Right ventricle myocardium superior (tissue), 1 donor: ENCODE measurements at regions not wholly inside any gene's neighbourhood (a gene's known extent, or its start where the extent isn't known, plus 50 kb on each side); places are given as distances from the start of the nearest gene placed in this dataset.
"Not testable (repeated sequence)": the region's sequence is repeated elsewhere in the genome, so short reads cannot be mapped to it uniquely, and the experiment has no call there.

ENCODE experiments used
- ATAC-seq: fragments of 200-7000 bp; cut with Tn5 transposase; one replicate; pipeline ENCODE4 v1.9.1; 2020; ENCODE audit warnings: mild to moderate bottlenecking; ENCODE audit not compliant: poor library complexity
- DNase-seq: peaks from one replicate; pipeline ENCODE4 v3.0.0-alpha.2; 2020
- intact Hi-C: fragments of 100-400 bp; cut with DNase I; formaldehyde crosslinking; loops from one replicate; pipeline ENCODE4 v1.11.2; 2022
- donor health status: DM: no; HTN: yes; CAD: no; lungs with severe emphysema.

DNA sequence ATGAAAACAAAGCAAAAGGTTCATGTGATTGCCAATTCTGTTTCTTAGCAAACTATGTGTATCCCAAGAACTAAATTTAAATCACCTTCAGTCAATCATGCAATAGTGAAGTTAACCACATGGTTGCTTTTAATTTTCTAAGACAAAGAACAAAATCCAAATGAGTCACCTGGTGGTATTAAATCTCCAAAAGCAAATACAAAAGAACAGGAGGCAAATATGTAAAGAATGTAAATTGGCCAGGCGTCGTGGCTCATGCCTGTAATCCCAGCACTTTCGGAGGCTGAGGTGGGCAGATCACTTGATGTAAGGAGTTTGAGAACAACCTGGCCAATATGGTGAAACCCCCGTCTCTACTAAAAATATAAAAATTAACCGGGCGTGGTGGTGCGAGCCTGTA lies 54.2 kb upstream of the PIK3R4 start:
- intact Hi-C loops = no loop called here
- DNase-seq (no peak), ATAC-seq (no peak)

- DNase-seq (no peak), ATAC-seq (no peak)
- intact Hi-C loops = no loop called here
Observed at GRCh38 chr3:130801473-130801872, 54.8 kb upstream of the PIK3R4 start.

DNA sequence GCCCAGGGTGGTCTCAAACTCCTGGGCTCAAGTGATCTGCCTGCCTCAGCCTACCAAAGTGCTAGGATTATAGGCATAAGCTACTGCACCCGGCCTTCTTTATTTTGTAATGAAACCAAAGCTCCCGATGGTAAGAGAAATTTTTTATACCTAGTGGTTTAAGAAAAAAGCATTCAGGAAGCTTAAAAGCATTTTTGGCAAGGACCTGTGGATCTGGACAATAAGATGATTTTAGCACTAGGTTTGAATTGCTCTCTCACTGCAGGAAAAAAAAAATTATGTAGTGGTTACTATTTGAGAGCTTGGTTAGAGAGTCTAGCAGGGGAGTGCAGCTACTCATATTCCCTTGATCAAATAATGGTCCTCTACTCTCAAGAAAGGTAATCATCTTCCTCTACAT lies 64.9 kb upstream of the PIK3R4 start:
- DNase-seq = no peak
- no peak for ATAC-seq
- intact Hi-C loops = no loop called here

- DNase-seq (no peak), ATAC-seq (no peak)
- intact Hi-C loops = no loop called here
Observed at GRCh38 chr3:130814691-130815472, 68.3 kb upstream of the PIK3R4 start.

DNA sequence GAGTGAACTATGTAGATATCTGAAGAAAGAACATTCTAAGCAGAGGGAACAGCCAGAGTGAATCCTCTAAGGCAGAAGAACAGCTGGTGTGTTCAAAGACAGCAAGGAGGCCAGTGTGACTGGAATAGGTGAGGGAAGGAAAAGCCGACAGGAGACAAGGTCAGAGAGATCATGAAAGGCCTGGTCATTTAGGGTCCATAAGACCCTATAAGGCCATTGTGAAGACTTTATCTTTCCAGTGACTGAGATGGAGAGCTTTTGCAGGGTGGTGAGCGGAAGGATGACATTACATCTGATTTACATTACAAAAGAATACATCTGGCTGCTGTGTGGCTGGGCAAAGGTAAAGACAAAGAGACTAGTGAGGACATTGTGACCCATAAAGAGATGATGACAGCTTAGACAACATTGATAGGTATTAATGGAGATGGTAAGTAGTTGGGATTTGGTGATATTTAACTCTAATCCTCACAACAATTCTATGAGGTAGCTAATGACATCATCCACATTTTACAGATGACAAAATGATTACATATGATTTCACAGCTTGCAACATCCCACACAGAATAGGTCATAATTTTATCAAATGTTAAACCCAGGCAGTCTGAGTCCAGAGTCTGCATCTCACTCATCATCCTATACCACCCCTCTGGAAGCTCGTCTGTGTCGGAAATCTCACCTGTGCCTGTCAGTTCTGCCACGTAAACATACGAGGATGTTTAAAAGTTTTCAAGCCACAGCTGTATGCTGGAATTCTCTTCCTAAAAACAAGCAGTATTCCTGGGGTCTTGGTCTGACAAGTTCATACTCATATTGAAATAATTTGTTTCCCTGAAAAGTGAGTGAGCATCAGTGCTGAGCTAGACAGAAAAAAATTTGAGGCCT lies 70.2 kb upstream of the PIK3R4 start:
- ATAC-seq (no peak), DNase-seq (no peak)
- intact Hi-C loops = no loop called here

DNA sequence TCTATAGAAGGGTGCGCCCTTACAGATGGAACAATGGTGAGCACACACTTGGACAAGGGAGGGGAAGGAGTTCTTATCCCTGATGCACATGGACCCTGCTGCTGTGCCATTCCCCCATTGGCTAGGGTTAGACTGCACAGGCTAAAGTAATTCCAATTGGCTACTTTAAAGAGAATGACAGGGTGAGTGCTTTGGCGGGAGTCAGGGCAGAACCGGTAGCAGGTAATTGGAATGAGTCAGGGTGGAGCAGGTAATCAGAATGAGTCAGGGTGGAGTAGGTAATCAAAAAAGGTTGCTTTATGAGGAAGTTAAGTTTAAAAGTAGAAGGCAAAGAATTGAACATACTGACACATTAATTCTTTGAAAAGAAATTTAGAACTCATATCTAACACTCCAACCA lies 71.4 kb upstream of the PIK3R4 start:
- ATAC-seq, DNase-seq, intact Hi-C loops: not testable (repeated sequence)

- intact Hi-C loops = no loop called here
- ATAC-seq = no peak
- DNase-seq = no peak
Observed at GRCh38 chr3:130820976-130821375, 72.9 kb upstream of the ATP2C1 start.

DNA sequence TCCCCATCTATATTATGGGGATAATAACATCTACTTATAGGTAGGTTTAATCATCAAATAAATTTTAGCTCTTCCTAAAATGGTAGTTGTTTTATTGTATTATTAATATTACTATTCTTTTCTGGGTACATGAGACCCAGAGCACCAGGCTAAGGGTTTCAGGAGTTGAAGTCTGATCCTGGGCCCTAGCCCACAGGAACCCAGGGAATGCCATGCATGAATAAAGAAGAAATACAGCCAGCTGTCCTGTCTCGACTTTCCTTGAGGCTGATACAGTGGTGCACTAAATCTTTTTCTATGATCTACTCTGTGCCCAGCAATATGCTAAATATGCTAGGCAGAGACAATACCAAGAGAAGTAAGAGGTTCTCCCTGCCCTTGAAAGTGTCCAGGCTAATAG lies 72.1 kb upstream of the ATP2C1 start:
- DNase-seq (no peak), ATAC-seq (no peak)
- intact Hi-C loops = no loop called here

DNA sequence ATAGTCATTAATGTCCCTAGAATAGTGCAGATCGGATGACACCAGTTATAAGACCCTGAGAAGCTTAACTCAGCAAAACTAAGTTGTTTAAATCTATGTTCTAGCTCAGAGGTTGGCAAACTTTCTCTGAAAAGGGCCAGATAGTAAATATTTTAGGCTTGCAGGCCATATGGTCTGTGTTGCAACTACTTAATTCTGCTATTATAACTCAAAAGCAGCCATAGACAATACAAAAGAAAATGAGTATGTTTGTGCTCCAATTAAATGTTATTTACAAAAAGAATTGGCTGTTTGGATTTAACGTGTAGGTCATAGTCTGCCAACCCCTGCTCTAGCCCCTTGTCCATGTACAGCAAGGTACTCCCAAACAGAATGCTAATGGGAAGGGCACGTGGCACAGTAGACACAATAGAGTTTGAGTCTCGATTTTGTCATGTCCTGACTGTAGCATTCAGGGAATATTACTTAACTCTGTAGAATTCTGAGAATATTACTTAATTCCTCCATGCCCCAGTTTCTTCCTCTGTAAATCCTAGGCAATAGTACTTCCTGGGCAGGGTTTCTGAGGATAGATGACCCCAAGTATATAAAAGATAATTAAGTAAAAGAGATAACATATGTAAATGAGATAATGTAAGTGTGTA lies 70.5 kb upstream of the ATP2C1 start:
- intact Hi-C loops = no loop called here
- DNase-seq = no peak
- no peak for ATAC-seq

DNA sequence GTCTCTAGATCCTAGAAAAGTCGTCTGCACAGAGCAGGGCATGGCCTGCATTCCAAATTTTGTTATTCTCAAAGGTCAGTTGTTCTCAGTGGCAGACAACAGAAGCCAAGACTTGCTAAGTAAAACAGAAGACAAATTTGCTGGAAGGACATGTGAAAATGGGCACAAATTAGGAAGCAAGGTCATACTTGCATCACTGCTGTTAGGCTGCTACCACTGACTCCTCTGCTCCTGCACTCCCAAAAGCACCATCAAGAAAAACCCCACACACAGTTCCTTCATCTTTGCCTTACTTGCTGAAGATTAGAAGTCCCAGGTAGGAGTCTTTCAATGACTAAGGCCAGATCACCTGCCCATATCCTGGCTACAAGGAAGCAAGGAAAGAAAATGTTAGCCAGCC lies 69.9 kb upstream of the ATP2C1 start:
- intact Hi-C loops = no loop called here
- DNase-seq = no peak
- no peak for ATAC-seq

DNA sequence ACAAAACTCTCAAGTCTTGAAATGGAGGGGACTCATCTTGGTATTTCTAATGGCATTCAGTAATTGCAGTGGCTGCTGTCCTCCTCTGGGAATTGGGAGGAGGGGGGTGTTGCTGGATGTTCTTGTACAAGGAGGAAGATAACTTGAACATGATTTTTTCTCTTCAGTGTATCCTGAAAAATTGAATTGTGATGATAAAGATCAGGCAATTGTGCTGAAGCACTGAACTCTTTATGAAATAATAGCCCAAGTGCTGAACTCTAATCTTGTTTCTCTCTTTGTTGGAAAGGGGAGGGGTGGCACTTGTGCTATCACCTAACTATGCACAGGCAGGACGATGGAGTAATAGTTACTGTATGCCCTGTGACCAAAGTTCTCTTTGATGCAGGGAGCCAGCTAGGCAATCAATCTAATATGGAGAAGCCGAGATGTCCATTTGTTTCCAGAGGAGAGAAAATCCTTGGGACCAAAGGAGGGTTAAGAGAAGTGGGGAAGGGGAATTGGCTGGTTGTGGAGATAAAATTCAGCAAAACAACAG lies 68.1 kb upstream of the ATP2C1 start:
- intact Hi-C loops = no loop called here
- no peak for ATAC-seq
- DNase-seq = no peak

GRCh38 chr3:130826516-130827182 lies 67.2 kb upstream of the ATP2C1 start:
- ATAC-seq (no peak), DNase-seq (no peak)
- intact Hi-C loops = no loop called here

DNA sequence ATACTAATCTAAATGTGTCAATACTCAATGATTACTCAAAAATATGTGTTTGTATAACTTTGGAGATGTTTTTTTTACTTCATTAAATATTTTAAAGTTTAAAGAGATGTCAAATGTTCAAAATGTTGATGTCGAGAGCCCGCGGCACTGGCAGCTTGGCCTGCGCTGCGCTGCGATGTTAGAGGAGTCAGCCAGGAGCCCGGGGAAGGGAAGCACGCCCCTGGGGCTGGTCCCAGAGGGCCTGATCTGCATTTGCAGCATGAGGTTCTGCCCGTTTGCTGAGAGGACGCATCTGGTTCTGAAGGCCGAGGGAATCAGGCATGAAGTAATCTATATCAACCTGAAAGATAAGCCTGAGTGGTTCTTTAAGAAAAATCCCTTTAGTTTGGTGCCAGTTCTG lies 66.4 kb upstream of the ATP2C1 start:
- intact Hi-C loops = no loop called here
- no peak for ATAC-seq
- DNase-seq = no peak

GRCh38 chr3:130828948-130829947 lies 64.6 kb upstream of the ATP2C1 start:
- no peak for ATAC-seq
- intact Hi-C loops = no loop called here

DNA sequence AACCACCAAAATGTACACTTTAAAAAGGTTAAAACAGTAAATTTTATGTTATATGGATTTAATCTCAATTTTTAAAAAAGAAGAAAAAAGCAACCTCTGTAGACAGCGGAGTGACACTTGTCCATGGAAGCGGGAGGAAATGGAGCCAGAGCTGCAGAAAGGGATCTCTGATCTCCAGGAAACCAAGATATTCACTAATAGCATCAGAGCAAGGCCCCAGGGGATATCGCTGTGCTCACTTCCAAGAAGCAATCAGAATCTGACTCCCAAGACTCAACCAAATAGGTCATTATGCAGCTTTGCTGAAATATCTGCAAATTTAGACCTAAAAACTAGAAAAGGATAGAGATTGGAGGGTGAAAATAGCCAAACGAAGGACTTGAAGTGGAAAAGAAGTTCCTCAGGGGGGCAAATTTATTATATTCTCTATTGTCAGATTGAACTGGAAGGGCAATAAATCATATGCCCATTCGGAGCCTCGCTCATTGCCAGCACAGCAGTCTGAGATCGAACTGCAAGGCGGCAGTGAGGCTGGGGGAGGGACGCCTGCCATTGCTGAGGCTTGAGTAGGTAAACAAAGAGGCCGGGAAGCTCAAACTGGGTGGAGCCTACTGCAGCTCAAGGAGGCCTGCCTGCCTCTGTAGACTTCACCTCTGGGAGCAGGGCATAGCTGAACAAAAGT lies 62.0 kb upstream of the ATP2C1 start:
- intact Hi-C loops = no loop called here
- ATAC-seq (no peak), DNase-seq (no peak)

More at GRCh38 chr3:130828948-130829947, 64.6 kb upstream of the ATP2C1 start:
- no peak for DNase-seq

- DNase-seq, intact Hi-C loops, ATAC-seq: not testable (repeated sequence)
Observed at GRCh38 chr3:130832401-130832746, 61.5 kb upstream of the ATP2C1 start.

- no peak for DNase-seq
- intact Hi-C loops = no loop called here
- peak; percentile 35 for ATAC-seq
Observed at GRCh38 chr3:130834476-130834875, 59.4 kb upstream of the ATP2C1 start.
